Sigmoid colon (tissue), 4 donors: ENCODE measurements at regions not wholly inside any gene's neighbourhood (a gene's known extent, or its start where the extent isn't known, plus 50 kb on each side); places are given as distances from the start of the nearest gene placed in this dataset.
"Not testable (repeated sequence)": the region's sequence is repeated elsewhere in the genome, so short reads cannot be mapped to it uniquely, and the experiment has no call there.

Experiments used
- CTCF ChIP-seq, 4 experiments: fragments of 450-650 bp in 3 of 4; fragments of 200-600 bp in 1 of 4; IDR thresholded peaks; one replicate each; pipeline ENCODE4 v1.5.1; 2016 to 2019; ENCODE audit warnings: antibody characterized with exemption in 4 of 4, mild to moderate bottlenecking in 3 of 4, moderate library complexity in 2 of 4
- EP300 ChIP-seq, 4 donors: sonication (generic); formaldehyde crosslinking; IDR thresholded peaks; one replicate each; pipeline ENCODE4 v1.6.1; 2017; ENCODE audit warnings: antibody characterized with exemption in 4 of 4
- POLR2A ChIP-seq, 2 donors: fragments of 450-650 bp; IDR thresholded peaks; one replicate each; pipeline ENCODE4 v1.6.1; 2016; ENCODE audit warnings: antibody characterized with exemption in 2 of 2, mild to moderate bottlenecking in 2 of 2, moderate library complexity in 2 of 2
- POLR2AphosphoS5 ChIP-seq, 4 donors: sonication (generic); formaldehyde crosslinking; IDR thresholded peaks; one replicate each; pipeline ENCODE4 v1.6.1; 2017; ENCODE audit warnings: antibody characterized with exemption in 4 of 4

- not testable (repeated sequence) for TF ChIP-seq POLR2AphosphoS5, CTCF, POLR2A, EP300 (IDR thresholded peaks at IDR 0.05)
Observed at GRCh38 chr11:90582999-90583398, 360.1 kb upstream of the CHORDC1 start.
